Gastroesophageal sphincter (tissue), 3 donors: ENCODE measurements at regions not wholly inside any gene's neighbourhood (a gene's known extent, or its start where the extent isn't known, plus 50 kb on each side); places are given as distances from the start of the nearest gene placed in this dataset.

Experiments used
- CTCF ChIP-seq, 4 experiments: fragments of 200-600 bp in 2 of 4; fragments of 450-650 bp in 2 of 4; sonication (generic) in 1 of 4; IDR thresholded peaks; one replicate each; pipeline ENCODE4 v1.5.1; 2017 to 2019; ENCODE audit warnings: antibody characterized with exemption in 4 of 4, mild to moderate bottlenecking in 2 of 4, moderate library complexity in 2 of 4
- EP300 ChIP-seq: sonication (generic); formaldehyde crosslinking; IDR thresholded peaks from one replicate; pipeline ENCODE4 v1.6.1; 2017; ENCODE audit warnings: antibody characterized with exemption, mild to moderate bottlenecking
- POLR2A ChIP-seq, 2 donors: fragments of 450-650 bp; IDR thresholded peaks; one replicate each; pipeline ENCODE4 v1.6.1; 2017; ENCODE audit warnings: antibody characterized with exemption in 2 of 2, mild to moderate bottlenecking in 2 of 2, moderate library complexity in 1 of 2
- POLR2AphosphoS5 ChIP-seq: sonication (generic); formaldehyde crosslinking; IDR thresholded peaks from one replicate; pipeline ENCODE4 v1.6.1; 2017; ENCODE audit warnings: antibody characterized with exemption

DNA sequence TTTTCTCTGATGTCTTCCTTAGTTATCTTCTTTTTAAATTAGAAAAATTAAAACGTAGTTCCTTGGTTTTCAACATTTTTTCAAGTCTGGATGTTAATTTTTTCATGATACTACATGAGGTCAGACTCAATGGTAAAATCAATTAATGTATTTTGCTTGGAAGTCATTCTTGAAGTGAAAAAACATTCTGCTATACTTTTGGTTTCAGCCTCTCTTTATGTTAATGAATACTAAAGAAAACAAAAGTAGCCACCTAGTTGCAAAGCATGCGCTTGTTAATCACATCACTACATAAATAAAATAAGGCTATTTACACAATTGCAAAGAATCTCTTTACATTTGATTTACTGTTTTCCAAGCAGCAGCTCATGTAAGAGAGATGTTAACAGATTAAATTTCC, 170.4 kb downstream of the LIPI start:
- TF ChIP-seq POLR2AphosphoS5 (no peak), CTCF (IDR thresholded peaks at IDR 0.05) (no peak), POLR2A (IDR thresholded peaks at IDR 0.05) (no peak), EP300 (no peak)
